ENCODE measurements at regions not wholly inside any gene's neighbourhood (a gene's known extent, or its start where the extent isn't known, plus 50 kb on each side); places are given as distances from the start of the nearest gene placed in this dataset.

- TF ChIP-seq CREB5 (CRISPR knock-in tag; IDR thresholded peaks at IDR 0.05; ENCODE audit: low read depth) (no peak), CSRNP3 (CRISPR knock-in tag; IDR thresholded peaks at IDR 0.05) (no peak), BACH2 (CRISPR knock-in tag; IDR thresholded peaks at IDR 0.05; ENCODE audit: borderline replicate concordance) (no peak), ZC3H10 (CRISPR knock-in tag; IDR thresholded peaks at IDR 0.05) (no peak), ZFP3 (CRISPR knock-in tag; IDR thresholded peaks at IDR 0.05) (no peak), SNAI2 (CRISPR knock-in tag; IDR thresholded peaks at IDR 0.05) (no peak), ZFP30 (CRISPR knock-in tag; IDR thresholded peaks at IDR 0.05) (no peak), OSR1 (CRISPR knock-in tag; IDR thresholded peaks at IDR 0.05) (no peak), GLIS3 (CRISPR knock-in tag; IDR thresholded peaks at IDR 0.05) (no peak)
These were observed 157.2 kb upstream of the TBL1XR1 start (continued) for GRCh38 chr3:177354466-177354865.

GRCh38 chr3:177356113-177356512, 158.8 kb upstream of the TBL1XR1 start:
- ATAC-seq = no peak
- TF ChIP-seq ZNF565 (CRISPR knock-in tag; conservative IDR thresholded peaks at IDR 0.05; ENCODE audit: low read depth) = no peak
- TF ChIP-seq ZNF8 (CRISPR knock-in tag; IDR thresholded peaks at IDR 0.05) = no peak
- no peak for TF ChIP-seq POU6F1 (CRISPR knock-in tag; IDR thresholded peaks at IDR 0.05; ENCODE audit: borderline replicate concordance, low read depth)
- no peak for TF ChIP-seq CSRNP3 (CRISPR knock-in tag; IDR thresholded peaks at IDR 0.05)
- TF ChIP-seq OSR1 (CRISPR knock-in tag; IDR thresholded peaks at IDR 0.05) = no peak
- no peak for TF ChIP-seq PPARA (CRISPR knock-in tag; IDR thresholded peaks at IDR 0.05; ENCODE audit: borderline replicate concordance)
- TF ChIP-seq SNAI2 (CRISPR knock-in tag; IDR thresholded peaks at IDR 0.05) = no peak
- TF ChIP-seq RARB (CRISPR knock-in tag; IDR thresholded peaks at IDR 0.05) = no peak
- TF ChIP-seq ISL1 (CRISPR knock-in tag; IDR thresholded peaks at IDR 0.05) = no peak
- TF ChIP-seq GLIS3 (CRISPR knock-in tag; IDR thresholded peaks at IDR 0.05) = no peak
- TF ChIP-seq ZC3H10 (CRISPR knock-in tag; IDR thresholded peaks at IDR 0.05) = no peak
- no peak for TF ChIP-seq PATZ1 (CRISPR knock-in tag; IDR thresholded peaks at IDR 0.05; ENCODE audit: borderline replicate concordance)
- no peak for TF ChIP-seq ZFP3 (CRISPR knock-in tag; IDR thresholded peaks at IDR 0.05)

GRCh38 chr3:177356952-177357351, 159.7 kb upstream of the TBL1XR1 start:
- ATAC-seq = no peak
- no peak for TF ChIP-seq ZFP30 (CRISPR knock-in tag; IDR thresholded peaks at IDR 0.05)
- no peak for TF ChIP-seq ZFP3 (CRISPR knock-in tag; IDR thresholded peaks at IDR 0.05)
- no peak for TF ChIP-seq PPARA (CRISPR knock-in tag; IDR thresholded peaks at IDR 0.05; ENCODE audit: borderline replicate concordance)
- TF ChIP-seq SNAI2 (CRISPR knock-in tag; IDR thresholded peaks at IDR 0.05) = no peak
- TF ChIP-seq POU6F1 (CRISPR knock-in tag; IDR thresholded peaks at IDR 0.05; ENCODE audit: borderline replicate concordance, low read depth) = no peak
- TF ChIP-seq ARNTL (CRISPR knock-in tag; IDR thresholded peaks at IDR 0.05; ENCODE audit: borderline replicate concordance, low read depth) = no peak
- TF ChIP-seq BACH2 (CRISPR knock-in tag; IDR thresholded peaks at IDR 0.05; ENCODE audit: borderline replicate concordance) = no peak
- no peak for TF ChIP-seq OSR1 (CRISPR knock-in tag; IDR thresholded peaks at IDR 0.05)
- no peak for TF ChIP-seq GLIS3 (CRISPR knock-in tag; IDR thresholded peaks at IDR 0.05)
- TF ChIP-seq TCF4 (CRISPR knock-in tag; IDR thresholded peaks at IDR 0.05; ENCODE audit: borderline replicate concordance) = no peak
- TF ChIP-seq ZNF8 (CRISPR knock-in tag; IDR thresholded peaks at IDR 0.05) = no peak
- TF ChIP-seq CSRNP3 (CRISPR knock-in tag; IDR thresholded peaks at IDR 0.05) = no peak
- no peak for TF ChIP-seq ZNF565 (CRISPR knock-in tag; conservative IDR thresholded peaks at IDR 0.05; ENCODE audit: low read depth)
- TF ChIP-seq RARB (CRISPR knock-in tag; IDR thresholded peaks at IDR 0.05) = no peak
- TF ChIP-seq ZNF70 (CRISPR knock-in tag; IDR thresholded peaks at IDR 0.05) = no peak
- no peak for TF ChIP-seq CREB5 (CRISPR knock-in tag; IDR thresholded peaks at IDR 0.05; ENCODE audit: low read depth)
- no peak for TF ChIP-seq TOX (CRISPR knock-in tag; IDR thresholded peaks at IDR 0.05; ENCODE audit: borderline replicate concordance)
- no peak for TF ChIP-seq ESRRG (CRISPR knock-in tag; IDR thresholded peaks at IDR 0.05)

All from SK-N-SH treated with all-trans-retinoic acid at 6 μM for 48 hours (cell line).